ENCODE measurements at regions not wholly inside any gene's neighbourhood (a gene's known extent, or its start where the extent isn't known, plus 50 kb on each side); places are given as distances from the start of the nearest gene placed in this dataset.

GRCh38 chr12:92466391-92467305 is 236.1 kb upstream of the PLEKHG7 start:
- ChIA-PET POLR2A (no interaction called here), CTCF (no interaction called here)
- BruUV-seq (replicated peaks) = no TSS peak
- ATAC-seq (no peak), DNase-seq (ENCODE audit: low read depth, low spot score) (no peak)
- TF ChIP-seq POLR2AphosphoS5 (IDR thresholded peaks at IDR 0.05; ENCODE audit: low read depth, low read length) = no peak
- no peak for TF ChIP-seq REST (IDR thresholded peaks at IDR 0.05; ENCODE audit: insufficient read depth in 1 of 2, low read depth in 2 of 2, low read length in 1 of 2)
- TF ChIP-seq TCF7L2 (IDR thresholded peaks at IDR 0.05; ENCODE audit: low read depth, low read length) = no peak
- TF ChIP-seq CTCF (IDR thresholded peaks at IDR 0.05) = no peak
- TF ChIP-seq SIN3A (IDR thresholded peaks at IDR 0.05; ENCODE audit: borderline replicate concordance, insufficient read depth, low read depth, low read length) = no peak
- intact Hi-C loops (cut with micrococcal nuclease; ENCODE audit: unreplicated experiment) (no loop called here), in situ Hi-C loops (cut with HindIII; ENCODE audit: low pct_unique_long_range_greater_than_20kb, low sequenced_read_pairs) (no loop called here)
- no peak overlapping the region for H3K4me3 ChIP-seq (ENCODE audit: low read depth in 2 of 2, low read length in 2 of 2)
- H3K4me1 ChIP-seq (ENCODE audit: control insufficient read depth, insufficient read depth, low read length) = no peaks in the 10 kb centered on the region
- no peaks in the 10 kb centered on the region for H3K27me3 ChIP-seq (ENCODE audit: control insufficient read depth, insufficient read depth, low read length)
- no peaks in the 10 kb centered on the region for H3K36me3 ChIP-seq (ENCODE audit: control insufficient read depth, insufficient read depth, low read length)
- no peak overlapping the region for H3K27ac ChIP-seq (ENCODE audit: low read length)
- no peaks in the 10 kb centered on the region for H3K9me3 ChIP-seq (ENCODE audit: control insufficient read depth, insufficient read depth, low read depth, low read length)

GRCh38 chr12:92465786-92466295 is 236.9 kb upstream of the PLEKHG7 start:
- H3K27me3 ChIP-seq (ENCODE audit: control insufficient read depth, insufficient read depth, low read length) = no peaks in the 10 kb centered on the region
- intact Hi-C loops (cut with micrococcal nuclease; ENCODE audit: unreplicated experiment) (no loop called here), in situ Hi-C loops (cut with HindIII; ENCODE audit: low pct_unique_long_range_greater_than_20kb, low sequenced_read_pairs) (no loop called here)
- no peaks in the 10 kb centered on the region for H3K4me1 ChIP-seq (ENCODE audit: control insufficient read depth, insufficient read depth, low read length)
- H3K4me3 ChIP-seq (ENCODE audit: low read depth in 2 of 2, low read length in 2 of 2) = no peak overlapping the region
- POLR2A ChIA-PET = no interaction called here
- no peak for ATAC-seq
- no peaks in the 10 kb centered on the region for H3K9me3 ChIP-seq (ENCODE audit: control insufficient read depth, insufficient read depth, low read depth, low read length)
- CTCF ChIA-PET = no interaction called here
- TF ChIP-seq CTCF (IDR thresholded peaks at IDR 0.05) = no peak
- no peak for TF ChIP-seq TCF7L2 (IDR thresholded peaks at IDR 0.05; ENCODE audit: low read depth, low read length)
- TF ChIP-seq SIN3A (IDR thresholded peaks at IDR 0.05; ENCODE audit: borderline replicate concordance, insufficient read depth, low read depth, low read length) = no peak
- TF ChIP-seq REST (IDR thresholded peaks at IDR 0.05; ENCODE audit: insufficient read depth in 1 of 2, low read depth in 2 of 2, low read length in 1 of 2) = no peak
- TF ChIP-seq POLR2AphosphoS5 (IDR thresholded peaks at IDR 0.05; ENCODE audit: low read depth, low read length) = no peak
- DNase-seq (ENCODE audit: low read depth, low spot score) = no peak
- no peak overlapping the region for H3K27ac ChIP-seq (ENCODE audit: low read length)
- BruUV-seq (replicated peaks) = no TSS peak
- H3K36me3 ChIP-seq (ENCODE audit: control insufficient read depth, insufficient read depth, low read length) = no peaks in the 10 kb centered on the region
